ENCODE measurements at regions not wholly inside any gene's neighbourhood (a gene's known extent, or its start where the extent isn't known, plus 50 kb on each side); places are given as distances from the start of the nearest gene placed in this dataset.

DNA sequence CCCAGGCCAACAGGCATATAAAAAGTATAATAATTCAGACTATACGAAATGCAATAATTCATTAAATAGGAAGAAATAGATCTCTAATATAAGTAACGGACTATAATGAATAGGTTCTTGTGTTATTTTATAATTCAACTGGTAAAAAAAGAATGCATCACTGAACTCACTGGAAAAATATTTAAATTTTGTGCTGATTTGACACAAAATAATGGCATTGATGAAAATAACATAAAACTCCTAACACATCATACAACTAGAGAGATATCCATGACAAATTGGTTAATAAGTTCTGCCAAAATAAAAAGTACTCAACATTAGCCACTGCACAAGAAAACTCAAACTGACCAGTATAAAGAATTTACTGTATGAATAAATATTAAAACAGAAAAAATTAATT is 57.1 kb upstream of the RAB4A start:
- Histone ChIP-seq H3K27ac (no peak overlapping the region), H3K4me3 (no peak overlapping the region)

DNA sequence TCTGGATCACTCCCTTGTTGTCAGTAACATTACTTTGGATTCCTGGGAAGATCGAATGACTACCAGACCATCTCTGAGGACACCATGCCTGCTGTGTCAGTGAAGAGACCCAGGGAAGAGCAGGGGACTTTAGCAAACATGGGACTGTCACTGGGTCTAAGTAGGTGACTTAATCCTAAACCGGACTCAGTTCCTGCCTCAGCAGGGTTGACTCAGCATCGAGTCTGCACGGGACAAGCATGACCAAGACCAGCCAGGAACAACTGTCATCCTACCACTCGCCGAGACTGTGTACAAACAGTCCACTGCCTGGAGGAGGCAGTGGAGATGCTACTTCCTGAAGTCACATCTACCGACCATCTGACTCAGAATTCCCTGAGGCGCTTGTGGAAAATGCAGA is 53.2 kb upstream of the RAB4A start:
- H3K4me3 ChIP-seq, result no peak overlapping the region
- no peak overlapping the region for H3K27ac ChIP-seq

DNA sequence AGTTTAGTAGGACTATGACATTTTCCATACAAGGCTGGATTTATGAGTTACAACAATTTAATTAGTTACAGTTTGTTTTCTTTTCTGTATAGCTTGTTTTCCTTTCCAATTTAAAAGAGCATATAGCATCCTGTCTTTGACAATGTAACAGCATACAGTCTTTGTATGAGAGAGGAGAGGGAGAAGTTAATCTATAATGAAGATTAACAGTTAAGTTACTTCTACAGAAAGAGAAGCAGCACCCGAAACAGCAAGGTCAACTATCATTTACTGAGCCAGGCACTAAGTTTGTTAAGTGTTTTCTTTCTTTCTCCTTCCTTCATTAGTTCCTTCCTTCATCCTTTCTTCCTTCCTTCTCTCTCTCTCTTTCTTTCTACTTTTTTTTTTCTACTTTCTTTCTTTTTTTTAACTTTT is 52.3 kb upstream of the RAB4A start:
- no peak overlapping the region for H3K4me3 ChIP-seq
- H3K27ac ChIP-seq, result no peak overlapping the region

DNA sequence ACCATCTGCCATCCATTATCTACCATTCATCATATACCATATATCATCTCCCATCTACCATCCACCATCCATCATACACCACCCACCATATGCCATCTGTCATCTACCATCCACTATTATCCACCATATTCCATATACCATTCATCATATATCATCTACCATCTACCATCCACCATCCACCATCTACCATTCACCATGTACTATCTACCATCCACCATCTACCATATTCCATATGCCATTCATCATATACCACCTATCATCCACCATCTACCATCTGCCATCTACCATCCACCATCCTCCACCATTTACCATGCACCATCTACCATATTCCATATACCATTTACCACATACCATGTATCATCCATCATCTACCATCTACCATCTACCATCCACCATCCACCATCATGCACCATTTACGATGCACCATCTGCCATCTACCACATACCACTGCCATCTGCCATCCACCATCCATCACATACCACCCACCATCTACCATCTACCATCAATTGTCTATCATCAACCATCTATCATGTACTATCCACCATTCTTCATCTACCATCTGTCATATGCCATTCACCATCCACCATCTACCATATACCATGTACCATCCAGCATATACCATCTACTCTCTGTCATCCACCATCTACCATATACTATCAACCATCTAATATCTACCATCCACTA is 50.6 kb upstream of the RAB4A start:
- H3K27ac ChIP-seq, result no peak overlapping the region
- no peak overlapping the region for H3K4me3 ChIP-seq

DNA sequence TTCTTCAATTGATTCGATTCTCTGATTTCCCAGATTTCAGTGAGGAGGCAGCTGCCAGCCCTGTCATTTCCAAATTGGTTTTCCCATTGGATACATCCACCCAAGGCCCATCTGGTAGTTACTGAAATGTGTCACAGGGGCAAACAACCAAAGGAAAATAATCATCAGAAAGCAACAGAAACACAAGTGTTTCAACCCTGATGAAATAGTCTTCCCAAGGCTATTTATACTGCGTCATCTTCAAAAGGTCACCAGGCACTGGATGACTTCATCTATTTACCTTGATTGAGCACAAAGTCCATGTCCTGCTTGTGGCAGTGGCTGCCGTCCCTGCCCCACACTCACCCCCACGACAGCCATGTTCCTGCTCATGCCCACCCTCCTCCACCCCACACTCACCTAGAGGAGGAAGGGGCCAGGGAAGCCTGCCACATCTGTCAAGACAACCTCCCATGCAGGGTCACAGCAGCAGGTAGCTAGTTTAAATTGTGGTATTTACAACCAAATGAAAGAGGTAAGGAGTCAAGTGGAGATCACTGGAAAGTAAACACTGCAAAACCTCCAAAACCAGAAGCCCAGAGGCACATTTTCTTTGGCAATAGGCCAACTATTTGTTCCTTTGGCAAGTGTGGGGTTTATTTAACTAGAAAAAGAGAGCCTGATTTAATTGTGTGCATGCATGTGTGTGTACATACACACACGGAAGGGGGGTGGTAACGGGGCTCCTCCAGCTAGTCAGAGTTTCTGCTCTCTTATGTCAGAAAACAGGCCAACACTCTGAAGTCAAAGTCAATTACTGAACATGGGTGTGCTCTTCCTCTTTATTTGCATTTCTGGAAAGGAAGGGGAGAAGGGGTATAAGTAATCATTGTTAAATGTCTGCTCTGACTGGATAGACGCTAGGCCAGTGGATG is 49.5 kb upstream of the RAB4A start:
- no peak overlapping the region for H3K4me3 ChIP-seq
- H3K27ac ChIP-seq, result peak overlapping the region in 2 of 21 experiments; percentile 1 to 27
